NOMO-1 treated with dmso at 0.1 percent for 144 hours (cell line): ENCODE measurements at regions not wholly inside any gene's neighbourhood (a gene's known extent, or its start where the extent isn't known, plus 50 kb on each side); places are given as distances from the start of the nearest gene placed in this dataset.

ENCODE experiments used
- DNase-seq: peaks from one replicate; lab custom pipeline; 2025; ENCODE audit not compliant: unreplicated experiment; lab: John Stamatoyannopoulos, UW

DNA sequence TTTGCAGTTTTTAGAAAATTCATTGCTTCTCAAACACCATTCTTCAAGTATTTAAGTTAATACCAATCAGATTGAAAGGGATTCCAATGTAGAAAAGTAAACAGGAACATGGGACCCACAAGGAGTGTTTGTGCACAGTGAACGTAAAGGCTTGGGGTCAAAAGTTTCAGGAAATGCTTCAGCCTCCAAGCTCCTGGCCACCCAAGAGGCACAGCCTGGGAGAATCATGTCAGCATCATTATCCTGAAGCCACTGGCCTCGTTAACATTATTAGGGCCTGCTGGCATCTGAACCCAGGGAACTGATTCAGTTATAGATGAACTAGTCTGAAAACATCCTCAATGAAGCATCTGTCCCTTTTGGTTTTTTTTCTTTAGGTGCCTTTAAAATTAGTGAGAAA lies 122.9 kb downstream of the NXNL2 start:
- no peak for DNase-seq

DNA sequence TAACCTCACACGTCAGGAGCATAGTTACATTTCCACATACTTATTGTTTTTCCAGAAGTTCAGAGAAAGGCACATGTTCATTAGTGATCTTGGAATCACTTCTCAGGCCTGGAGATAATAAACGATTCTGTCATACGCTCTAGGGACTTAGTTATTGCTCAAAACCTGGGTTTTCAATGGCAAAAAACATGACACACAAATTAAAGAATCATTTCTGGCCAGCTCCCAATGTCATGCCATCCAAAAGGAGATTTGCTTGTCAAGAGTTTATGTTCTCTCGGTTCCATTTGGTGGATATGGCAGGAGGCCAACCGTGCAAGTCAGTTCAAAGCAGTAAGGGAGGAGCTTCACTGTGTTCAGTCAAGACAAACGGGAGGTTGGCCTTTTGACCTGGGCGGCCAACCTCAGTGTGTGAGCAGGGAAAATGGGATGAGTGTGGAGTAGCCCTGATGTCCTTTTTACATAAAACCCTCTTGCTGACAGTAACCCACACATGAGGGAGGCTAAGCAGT lies 123.4 kb downstream of the NXNL2 start:
- no peak for DNase-seq

DNA sequence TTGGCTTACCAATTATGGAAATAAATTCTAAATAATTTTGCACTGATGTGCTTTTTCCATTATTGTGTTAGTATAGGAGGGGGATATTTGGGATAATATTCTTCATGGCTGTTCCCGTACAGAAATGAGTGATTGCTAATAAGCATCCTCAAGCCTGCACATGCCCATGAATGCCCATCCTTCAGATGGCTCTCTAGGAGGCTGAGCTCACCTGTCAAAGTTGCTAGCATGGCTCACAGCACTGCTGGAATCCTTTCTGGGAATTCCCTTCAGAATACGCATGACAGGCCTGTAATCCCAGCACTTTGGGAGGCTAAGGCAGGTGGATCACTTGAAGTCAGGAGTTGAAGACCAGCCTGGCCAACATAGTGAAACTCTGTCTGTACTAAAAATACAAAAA lies 124.1 kb downstream of the NXNL2 start:
- no peak for DNase-seq

DNA sequence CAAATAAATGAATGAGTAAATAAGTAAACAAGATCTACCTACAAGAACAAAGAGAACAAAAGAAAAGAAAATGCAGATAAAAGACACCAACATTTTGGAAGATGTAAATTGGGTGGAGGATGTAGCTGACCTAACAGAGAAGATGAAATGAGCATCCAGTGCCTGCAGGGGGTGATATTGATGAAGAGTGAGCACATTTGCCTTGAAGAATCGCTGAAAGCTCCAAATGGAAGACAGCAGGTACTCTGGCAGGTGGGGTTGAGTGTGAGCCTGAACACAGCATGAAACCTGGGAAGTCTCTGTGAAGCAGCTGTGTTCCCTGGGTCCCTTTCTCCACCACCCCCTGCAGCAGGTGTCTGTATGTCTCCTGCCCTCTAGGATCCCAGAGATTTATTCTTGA lies 125.6 kb downstream of the NXNL2 start:
- DNase-seq, result no peak

DNA sequence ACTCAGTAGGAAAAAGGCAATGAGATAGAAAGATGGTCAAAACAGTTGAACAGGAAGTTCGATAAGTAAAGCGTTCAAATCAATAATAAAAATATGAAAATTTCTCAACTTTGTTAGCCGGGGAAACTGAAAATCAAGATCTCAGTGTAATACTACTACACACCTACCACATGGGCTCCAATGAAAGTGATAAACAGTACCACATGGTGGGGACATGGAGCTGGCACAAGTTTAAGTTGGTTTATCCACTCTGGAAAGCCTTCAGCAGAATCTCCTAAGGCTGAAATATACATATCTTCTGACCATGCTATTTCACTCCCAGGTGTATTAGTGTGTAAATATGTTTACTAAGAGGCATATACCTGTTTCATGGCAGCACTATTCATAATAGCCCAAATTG lies 126.8 kb downstream of the NXNL2 start:
- no peak for DNase-seq

DNA sequence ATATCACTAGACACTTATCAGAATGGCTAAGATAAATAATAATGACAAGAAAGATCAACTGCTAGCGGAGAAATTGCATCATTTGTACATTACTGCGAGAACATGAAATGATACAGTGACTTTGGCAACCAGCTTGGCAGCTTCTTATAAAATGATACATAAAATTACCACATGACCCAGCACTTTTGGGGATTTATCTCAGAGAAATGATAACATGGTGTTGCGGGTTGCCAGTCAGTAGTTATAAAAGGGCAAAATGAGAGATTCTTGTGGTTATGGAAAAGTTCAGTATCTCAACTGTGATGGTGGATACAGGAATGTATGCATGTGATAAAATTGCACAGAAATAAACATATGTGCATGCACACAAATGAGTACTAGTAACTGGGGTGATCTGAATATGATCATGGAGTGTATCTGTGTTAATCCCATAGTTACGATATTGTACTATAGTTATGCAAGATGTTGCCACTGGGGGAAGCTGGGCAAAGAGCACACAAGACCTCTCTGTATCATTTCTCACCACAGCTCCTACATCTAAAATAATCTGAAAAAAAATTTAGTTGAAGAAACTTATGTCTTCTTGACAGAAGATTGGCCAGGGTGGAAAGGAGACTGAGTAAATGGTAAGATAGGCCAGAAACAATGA lies 128.9 kb downstream of the NXNL2 start:
- no peak for DNase-seq

DNA sequence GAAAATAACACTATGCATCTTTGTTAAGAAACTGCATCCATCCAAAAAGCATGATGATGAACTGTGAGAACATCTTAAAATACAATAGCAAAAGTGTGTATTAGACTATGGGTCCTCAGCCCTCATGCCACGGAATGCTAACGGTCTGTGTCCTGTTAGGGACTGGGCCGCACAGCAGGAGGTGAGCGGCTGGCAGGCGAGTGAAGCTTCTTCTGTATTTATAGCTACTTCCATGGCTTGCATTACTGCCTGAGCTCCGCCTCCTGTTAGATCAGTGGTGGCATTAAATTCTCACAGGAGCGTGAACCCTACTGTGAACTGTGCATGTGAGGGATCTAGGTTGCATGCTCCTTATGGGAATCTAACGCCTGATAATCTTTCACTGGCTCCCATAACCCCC lies 129.8 kb downstream of the NXNL2 start:
- no peak for DNase-seq

DNA sequence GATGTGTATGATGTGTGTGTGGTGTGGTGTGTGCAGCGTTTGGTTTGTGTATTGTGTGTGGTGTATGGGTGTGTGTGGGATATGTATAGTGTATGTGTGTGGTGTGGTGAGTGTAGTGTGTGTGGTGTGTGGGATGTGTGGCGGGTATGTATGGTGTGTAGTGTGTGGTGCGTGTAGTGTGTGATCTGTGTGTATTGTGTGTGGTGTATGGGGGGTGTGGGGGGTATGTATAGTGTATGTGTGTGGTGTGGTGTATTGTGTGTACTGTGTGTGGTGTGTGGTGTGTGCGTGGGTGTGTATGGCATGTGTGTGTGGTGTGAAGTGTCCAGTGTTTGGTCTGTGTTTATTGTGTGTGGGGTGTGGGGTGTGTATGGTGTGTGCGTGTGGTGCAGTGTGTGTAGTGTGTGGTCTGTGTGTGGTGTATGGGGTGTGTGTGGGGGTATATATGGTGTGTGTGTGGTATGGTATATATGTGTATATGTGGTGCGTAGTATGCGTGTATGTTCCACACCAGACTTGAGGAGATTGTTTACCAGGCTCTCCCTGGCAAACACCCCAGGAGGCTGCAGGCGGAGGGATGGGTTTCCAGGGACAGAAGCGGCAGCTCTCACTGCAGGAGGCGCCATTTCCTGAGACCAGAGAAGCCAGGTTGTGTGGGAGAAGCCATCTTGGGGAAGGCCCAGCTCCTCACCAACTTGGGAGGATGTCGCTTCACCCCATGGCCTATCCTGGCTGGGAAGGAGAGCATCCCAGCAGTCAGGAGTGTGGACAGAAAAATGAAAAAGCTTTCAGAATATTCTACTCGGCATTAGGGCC lies 138.1 kb downstream of the NXNL2 start:
- DNase-seq, result no peak

DNA sequence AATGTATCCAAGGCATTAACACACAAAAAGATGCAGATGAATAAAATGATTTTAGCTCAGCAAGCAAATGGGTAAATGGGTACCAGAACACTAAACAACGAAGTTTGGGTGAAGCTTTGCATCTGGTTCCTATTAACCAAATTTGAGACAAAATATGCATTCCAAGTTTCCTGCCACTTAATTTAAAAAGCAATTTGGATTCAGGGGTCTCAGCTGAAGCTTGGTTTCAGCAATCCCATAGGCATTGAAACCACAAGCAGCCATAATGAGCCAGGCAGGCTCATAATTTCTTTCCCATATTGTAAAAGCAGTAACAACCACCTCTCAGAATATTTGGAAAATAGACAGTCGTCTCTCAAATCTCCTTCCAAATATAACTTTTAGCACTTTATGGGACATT lies 138.9 kb downstream of the NXNL2 start:
- DNase-seq, result no peak

DNA sequence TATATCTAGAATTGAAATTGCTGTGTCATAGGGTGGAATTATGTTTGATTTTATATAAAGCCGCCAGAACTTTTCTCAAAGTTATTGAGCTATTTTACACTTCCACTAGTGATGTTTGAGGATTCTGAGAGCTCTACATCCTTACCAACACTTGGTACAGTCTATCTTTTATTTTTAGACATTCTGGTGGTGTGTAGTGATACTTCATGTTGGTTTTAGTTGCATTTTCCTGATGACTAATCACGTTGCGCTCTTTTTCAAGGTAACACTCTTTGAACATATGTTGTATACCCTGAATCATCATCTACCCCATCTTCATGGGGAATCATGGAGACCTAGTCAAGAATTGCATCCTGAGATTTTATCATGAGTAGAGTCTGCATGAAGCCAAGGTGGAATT lies 141.7 kb downstream of the NXNL2 start:
- DNase-seq, result no peak

DNA sequence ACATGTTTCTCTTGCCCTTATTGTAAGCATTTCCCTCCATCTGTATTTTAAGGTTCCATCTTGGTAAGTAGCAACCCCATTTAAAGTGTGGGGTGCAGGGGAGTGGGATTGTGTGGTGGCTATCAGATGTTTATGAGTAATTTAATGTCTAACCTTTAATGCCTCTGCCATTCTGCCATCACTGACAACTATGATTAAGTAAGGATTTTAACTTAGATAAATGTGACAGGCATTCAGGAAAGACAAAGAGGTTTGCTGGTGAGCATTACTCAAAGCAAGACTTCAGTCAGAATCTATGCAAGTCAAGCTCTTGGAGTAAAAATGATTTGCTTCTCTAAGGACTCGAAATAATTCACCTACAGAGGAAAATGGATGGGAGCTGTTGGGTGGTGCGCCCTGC lies 143.0 kb downstream of the NXNL2 start:
- DNase-seq, result no peak

DNA sequence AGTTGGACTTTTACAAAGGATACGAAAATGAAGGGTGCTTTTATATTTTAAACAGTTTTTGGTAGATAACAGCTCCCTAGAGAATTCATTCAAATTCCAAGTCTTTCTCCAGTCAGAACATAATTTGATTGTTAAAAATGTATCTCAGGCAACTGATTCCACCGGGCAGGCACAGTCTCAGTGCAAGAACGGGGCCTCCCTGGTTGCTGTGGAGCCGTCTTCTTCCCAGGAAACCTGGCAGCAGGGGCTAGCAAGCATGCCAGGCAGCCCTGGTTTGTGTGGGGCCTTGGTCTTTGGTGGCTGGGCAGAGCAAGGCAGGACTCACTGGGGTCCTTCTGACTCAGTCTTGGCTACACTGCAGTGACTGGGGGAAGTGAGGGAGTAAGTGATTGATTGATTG lies 143.5 kb downstream of the NXNL2 start:
- no peak for DNase-seq

DNA sequence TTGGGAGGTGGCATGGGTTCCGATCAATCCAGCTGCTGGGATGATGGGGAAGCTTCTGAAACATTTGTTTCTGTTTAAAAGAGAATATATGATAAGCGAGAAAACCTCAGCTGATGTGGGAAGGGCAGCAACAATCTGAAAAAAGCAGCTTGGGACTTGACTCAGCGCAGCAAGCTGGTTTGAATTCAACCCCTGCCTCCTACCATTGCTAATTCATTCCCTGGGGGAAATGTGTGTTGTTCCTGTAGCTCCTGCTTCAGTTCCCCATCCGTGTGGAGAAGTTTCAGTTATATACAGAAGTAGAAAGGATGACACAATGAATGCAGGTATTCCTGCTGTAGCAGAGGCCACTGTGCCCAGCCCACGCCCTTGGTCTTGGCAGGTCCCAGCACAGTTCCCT lies 145.1 kb downstream of the NXNL2 start:
- no peak for DNase-seq

DNA sequence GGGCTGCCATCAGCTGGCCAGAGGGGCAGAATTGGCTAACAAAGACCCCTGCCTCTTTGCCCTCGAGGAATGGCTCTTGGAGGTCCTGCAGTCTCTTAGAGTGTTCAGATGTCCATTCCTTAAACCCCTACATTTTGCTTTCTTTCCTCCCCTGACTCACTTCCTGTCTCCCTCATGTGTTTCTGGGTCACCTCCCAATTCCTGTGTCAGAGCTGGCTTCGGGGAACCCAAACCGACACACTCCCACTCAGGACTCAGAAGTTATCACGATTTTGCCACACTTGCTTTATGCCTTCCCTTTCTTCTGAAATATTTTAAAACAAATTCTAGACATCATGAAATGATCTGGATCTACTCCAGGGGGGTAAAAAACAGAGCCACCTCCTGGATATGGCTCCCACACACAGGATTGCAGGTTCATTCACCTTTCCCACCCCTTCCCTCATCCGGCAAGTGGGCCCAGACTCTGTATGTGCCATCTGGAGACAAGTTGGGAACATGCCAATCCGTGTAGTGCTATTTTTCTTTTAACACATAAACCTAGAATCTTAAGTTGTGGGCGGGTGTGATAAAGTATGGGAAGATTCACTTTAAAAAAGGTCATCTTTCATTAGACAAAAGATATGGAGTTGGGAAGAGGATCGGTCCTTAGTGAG lies 145.7 kb downstream of the NXNL2 start:
- no peak for DNase-seq

DNA sequence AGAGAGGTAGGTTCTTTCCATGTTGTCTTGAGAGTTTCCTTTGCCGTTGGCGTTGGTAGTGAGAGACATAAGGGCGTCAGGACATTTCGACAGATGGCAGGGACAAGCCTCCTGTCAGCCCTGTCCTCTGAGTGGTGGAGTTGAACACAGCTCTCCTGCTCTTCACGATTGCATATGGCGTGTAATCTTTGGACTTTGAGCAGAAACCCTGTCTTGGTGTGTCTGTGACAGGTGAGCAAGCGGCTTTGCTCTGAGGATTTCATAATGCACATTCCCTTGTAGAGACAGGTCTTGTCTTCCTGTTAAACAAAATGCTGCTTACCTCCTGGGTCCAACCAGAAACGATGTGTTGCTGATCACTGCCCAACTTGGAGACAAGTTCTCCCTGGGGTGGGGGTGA lies 146.5 kb downstream of the NXNL2 start:
- no peak for DNase-seq

DNA sequence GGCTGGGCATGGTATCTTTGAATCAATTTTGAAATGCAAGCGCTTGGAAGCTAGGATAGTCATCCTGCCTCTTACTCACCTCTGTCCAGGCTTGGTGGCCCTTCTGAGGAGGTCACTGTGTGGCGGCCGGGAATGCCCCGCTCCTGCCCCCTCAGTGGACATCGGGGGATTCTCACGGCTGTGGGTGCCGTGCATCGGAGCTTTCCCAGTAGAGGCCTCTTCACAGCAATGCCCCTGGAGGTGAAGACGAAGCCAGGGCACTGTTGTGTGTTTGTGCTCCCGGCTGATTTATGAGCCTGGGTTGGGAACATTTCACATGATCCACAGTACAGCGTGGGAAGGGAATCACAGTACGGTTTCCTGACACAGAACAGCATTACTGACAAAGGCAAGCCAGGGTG lies 147.5 kb downstream of the NXNL2 start:
- DNase-seq, result no peak

DNA sequence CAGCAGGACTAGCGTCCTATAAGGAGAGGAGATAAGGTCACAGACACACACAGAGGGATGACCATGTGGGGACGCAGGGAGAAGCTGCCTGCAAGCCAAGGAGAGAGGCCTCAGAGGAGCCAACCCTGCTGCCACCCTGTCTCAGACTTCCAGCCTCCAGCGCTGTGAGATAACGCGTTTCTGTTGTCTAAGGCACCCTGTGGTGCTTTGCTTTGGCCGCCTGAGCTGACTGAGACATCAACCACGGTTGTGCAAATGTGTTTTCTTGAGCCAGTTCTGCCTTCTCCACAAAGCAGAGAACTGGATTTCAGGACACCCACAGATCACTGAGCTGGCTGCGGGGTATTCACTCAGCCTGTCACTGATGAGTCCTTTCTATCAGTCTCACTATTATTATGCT lies 149.1 kb downstream of the NXNL2 start:
- no peak for DNase-seq

DNA sequence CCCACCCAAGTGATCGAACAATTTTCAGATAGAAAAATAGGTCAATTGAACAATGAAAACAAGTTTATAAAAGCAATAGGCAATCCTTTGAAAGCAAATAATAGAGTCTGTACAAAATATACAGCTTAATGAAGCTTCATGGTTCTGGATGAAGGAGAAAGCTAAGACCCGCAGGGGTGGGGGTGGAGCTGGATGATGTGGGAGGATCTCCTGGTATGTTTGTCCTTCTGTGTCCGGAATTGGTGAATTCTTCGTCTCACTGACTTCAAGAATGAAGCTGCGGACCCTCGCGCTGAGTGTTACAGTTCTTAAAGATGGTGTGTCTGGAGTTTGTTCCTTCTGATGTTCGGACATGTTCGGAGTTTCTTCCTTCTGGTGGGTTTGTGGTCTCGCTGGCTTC lies 149.9 kb downstream of the NXNL2 start:
- no peak for DNase-seq

DNA sequence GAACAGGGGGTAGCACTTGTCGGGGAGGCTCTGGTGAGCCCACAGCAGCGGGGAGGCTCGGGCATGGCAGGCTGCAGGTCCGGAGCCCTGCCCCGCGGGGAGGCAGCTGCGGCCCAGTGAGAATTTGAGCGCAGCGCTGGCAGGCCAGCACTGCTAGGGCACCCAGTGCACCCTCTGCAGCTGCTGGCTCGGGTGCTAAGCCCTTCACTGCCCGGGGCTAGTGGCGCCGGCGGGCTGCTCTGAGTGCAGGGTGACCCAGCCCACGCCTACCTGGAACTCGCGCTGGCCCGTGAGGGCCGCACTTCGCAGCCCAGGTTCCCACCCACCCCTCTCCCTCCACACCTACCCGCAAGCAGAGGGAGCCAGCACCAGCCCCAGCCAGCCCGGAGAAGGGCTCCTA lies 151.0 kb downstream of the NXNL2 start:
- DNase-seq, result no peak

DNA sequence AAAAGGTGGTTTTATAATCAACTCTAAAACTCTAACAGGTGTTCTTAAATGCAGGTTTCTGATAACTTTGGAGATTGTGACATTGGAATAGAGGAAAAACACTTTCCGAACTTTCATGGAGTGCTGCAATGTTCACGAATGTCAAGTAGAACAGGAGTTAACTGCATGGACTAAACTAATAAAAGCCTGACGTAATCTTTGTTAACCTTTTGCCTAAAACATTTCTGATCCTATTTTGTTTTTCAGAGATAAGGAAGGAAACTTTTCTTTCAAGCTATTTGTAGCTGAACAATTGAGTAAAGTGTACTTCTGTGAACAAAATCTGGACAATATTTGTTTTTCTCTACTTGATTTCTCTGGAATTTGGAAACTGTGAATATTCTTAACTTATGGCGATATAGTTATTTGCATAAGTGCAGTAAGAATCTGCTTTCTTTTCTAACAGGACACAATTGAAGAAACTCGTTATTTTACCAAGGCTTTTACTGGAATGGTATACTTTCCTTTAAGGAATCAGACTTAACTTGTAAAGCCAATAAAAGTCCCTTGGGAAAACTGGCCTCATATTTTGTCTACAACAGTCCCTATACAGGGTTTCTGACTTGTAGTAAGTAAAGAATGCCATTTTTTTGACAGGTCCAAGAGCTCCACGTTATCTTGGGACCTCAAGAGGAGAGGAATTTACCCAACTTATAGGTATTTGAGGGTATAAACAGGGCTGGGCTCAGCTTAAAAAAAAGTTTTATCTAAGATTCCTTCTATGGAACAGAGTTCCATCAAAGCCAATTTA lies 154.7 kb downstream of the NXNL2 start:
- no peak for DNase-seq

DNA sequence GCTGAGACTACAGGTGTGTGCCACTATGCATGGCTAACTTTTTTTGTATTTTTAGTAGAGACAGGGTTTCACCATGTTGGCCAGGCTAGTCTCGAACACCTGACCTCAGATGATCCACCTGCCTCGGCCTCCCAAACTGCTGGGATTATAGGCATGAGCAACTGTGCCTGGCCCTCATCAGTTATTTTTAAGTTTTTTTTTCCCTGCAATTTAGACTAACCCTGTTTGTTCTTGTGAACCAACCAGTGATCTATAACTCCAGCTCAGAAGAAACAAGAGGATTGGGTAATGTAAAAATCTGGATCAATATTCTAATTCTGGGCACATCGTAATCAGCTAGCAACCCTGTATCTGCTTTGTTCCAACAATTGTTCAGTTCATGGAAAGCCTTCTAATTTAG lies 155.7 kb downstream of the NXNL2 start:
- no peak for DNase-seq
